Stomach (tissue), 4 donors: ENCODE measurements at regions not wholly inside any gene's neighbourhood (a gene's known extent, or its start where the extent isn't known, plus 50 kb on each side); places are given as distances from the start of the nearest gene placed in this dataset.

Experiments
- POLR2A ChIP-seq, 4 donors: fragments of 450-650 bp; IDR thresholded peaks; one replicate each; pipeline ENCODE4 v1.6.1; 2016; ENCODE audit warnings: antibody characterized with exemption in 4 of 4, control low read depth in 2 of 4, mild to moderate bottlenecking in 1 of 4, moderate library complexity in 1 of 4
- POLR2AphosphoS5 ChIP-seq, 3 donors: sonication (generic); formaldehyde crosslinking; IDR thresholded peaks; one replicate each; pipeline ENCODE4 v1.6.1; 2016; ENCODE audit warnings: antibody characterized with exemption in 3 of 3
- TF ChIP-seq, protein P1 (sequence below), 7 experiments: fragments of 450-650 bp in 4 of 7; fragments of 200-600 bp in 3 of 7; sonication (generic) in 3 of 7; IDR thresholded peaks; one replicate each; pipeline ENCODE4 v1.5.1; 2016 to 2019; ENCODE audit warnings: antibody characterized with exemption in 7 of 7, control low read depth in 2 of 7, mild to moderate bottlenecking in 1 of 7

- TF ChIP-seq POLR2A (IDR thresholded peaks at IDR 0.05) (no peak), POLR2AphosphoS5 (IDR thresholded peaks at IDR 0.05) (no peak)
- TF ChIP-seq, protein P1, sequence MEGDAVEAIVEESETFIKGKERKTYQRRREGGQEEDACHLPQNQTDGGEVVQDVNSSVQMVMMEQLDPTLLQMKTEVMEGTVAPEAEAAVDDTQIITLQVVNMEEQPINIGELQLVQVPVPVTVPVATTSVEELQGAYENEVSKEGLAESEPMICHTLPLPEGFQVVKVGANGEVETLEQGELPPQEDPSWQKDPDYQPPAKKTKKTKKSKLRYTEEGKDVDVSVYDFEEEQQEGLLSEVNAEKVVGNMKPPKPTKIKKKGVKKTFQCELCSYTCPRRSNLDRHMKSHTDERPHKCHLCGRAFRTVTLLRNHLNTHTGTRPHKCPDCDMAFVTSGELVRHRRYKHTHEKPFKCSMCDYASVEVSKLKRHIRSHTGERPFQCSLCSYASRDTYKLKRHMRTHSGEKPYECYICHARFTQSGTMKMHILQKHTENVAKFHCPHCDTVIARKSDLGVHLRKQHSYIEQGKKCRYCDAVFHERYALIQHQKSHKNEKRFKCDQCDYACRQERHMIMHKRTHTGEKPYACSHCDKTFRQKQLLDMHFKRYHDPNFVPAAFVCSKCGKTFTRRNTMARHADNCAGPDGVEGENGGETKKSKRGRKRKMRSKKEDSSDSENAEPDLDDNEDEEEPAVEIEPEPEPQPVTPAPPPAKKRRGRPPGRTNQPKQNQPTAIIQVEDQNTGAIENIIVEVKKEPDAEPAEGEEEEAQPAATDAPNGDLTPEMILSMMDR (IDR thresholded peaks at IDR 0.05) = no peak
Observed at GRCh38 chr6:148155293-148155692, 187.3 kb upstream of the SASH1 start.
